Liver (tissue), 8 donors: ENCODE measurements at regions not wholly inside any gene's neighbourhood (a gene's known extent, or its start where the extent isn't known, plus 50 kb on each side); places are given as distances from the start of the nearest gene placed in this dataset.

Source experiments
- DNase-seq: peaks from one replicate; pipeline ENCODE4 v3.0.0-alpha.2; 2017; ENCODE audit warnings: low spot score
- H3K27ac ChIP-seq, 2 donors: one replicate each; pipeline ENCODE4 v1.7.0; 2013; ENCODE audit warnings: inconsistent platforms in 2 of 2, low read length in 2 of 2, control low read depth in 1 of 2, low read depth in 1 of 2, mild to moderate bottlenecking in 1 of 2
- H3K27me3 ChIP-seq, 4 donors: one replicate each; pipeline versions ENCODE4 v1.6.1 to v1.7.0; 2013; ENCODE audit warnings: low read length in 3 of 4, inconsistent platforms in 1 of 4, mild to moderate bottlenecking in 1 of 4, moderate library complexity in 1 of 4; ENCODE audit not compliant: control insufficient read depth in 4 of 4, insufficient read depth in 4 of 4
- H3K36me3 ChIP-seq, 4 donors: one replicate each; pipeline versions ENCODE4 v1.6.1 to v1.7.0; 2013; ENCODE audit warnings: low read length in 3 of 4, mild to moderate bottlenecking in 3 of 4, low read depth in 1 of 4, moderate library complexity in 1 of 4; ENCODE audit not compliant: control insufficient read depth in 4 of 4, insufficient read depth in 3 of 4
- H3K4me1 ChIP-seq, 4 donors: one replicate each; pipeline versions ENCODE4 v1.6.1 to v1.7.0; 2013; ENCODE audit warnings: low read length in 3 of 4, mild to moderate bottlenecking in 3 of 4, moderate library complexity in 1 of 4; ENCODE audit not compliant: control insufficient read depth in 4 of 4, insufficient read depth in 4 of 4
- H3K4me3 ChIP-seq, 3 donors: one replicate each; pipeline versions ENCODE4 v1.6.1 to v1.7.0; 2013; ENCODE audit warnings: low read length in 3 of 3, control low read depth in 1 of 3, low read depth in 1 of 3, mild to moderate bottlenecking in 1 of 3
- H3K9ac ChIP-seq, 2 donors: one replicate each; pipeline ENCODE4 v1.7.0; 2013; ENCODE audit warnings: low read length in 2 of 2, mild to moderate bottlenecking in 2 of 2, moderate library complexity in 2 of 2, control low read depth in 1 of 2, low read depth in 1 of 2
- H3K9me3 ChIP-seq, 4 donors: one replicate each; pipeline versions ENCODE4 v1.6.1 to v1.7.0; 2013; ENCODE audit warnings: low read length in 3 of 4; ENCODE audit not compliant: control insufficient read depth in 4 of 4
- ATF3 ChIP-seq: IDR thresholded peaks from 2 replicates; pipeline ENCODE4 v1.6.1; 2016; ENCODE audit warnings: antibody characterized with exemption
- CTCF ChIP-seq: fragments of 150-350 bp; IDR thresholded peaks from 2 replicates; pipeline ENCODE4 v1.5.1; 2017; ENCODE audit warnings: improper control_type of control experiment, low read depth, low read length; ENCODE audit not compliant: missing input control
- EGR1 ChIP-seq, 2 donors: IDR thresholded peaks; 2 replicates each; pipeline ENCODE4 v1.6.1; 2016 to 2018; ENCODE audit warnings: antibody characterized with exemption in 2 of 2, low read depth in 2 of 2
- FOXA1 ChIP-seq: IDR thresholded peaks from 2 replicates; pipeline ENCODE4 v1.6.1; 2016; ENCODE audit warnings: antibody characterized with exemption
- FOXA2 ChIP-seq: IDR thresholded peaks from 2 replicates; pipeline ENCODE4 v1.6.1; 2016; ENCODE audit warnings: antibody characterized with exemption
- GABPA ChIP-seq, 2 donors: IDR thresholded peaks in 1 of 2; conservative IDR thresholded peaks in 1 of 2; 2 replicates each; pipeline ENCODE4 v1.6.1; 2016; ENCODE audit warnings: antibody characterized with exemption in 2 of 2, mild to moderate bottlenecking in 1 of 2, moderate library complexity in 1 of 2
- HNF4A ChIP-seq, 2 donors: conservative IDR thresholded peaks; 2 replicates each; pipeline ENCODE4 v1.6.1; 2016; ENCODE audit warnings: antibody characterized with exemption in 2 of 2, mild to moderate bottlenecking in 2 of 2
- HNF4G ChIP-seq: IDR thresholded peaks from 2 replicates; pipeline ENCODE4 v1.6.1; 2016; ENCODE audit warnings: antibody characterized with exemption
- JUND ChIP-seq, 2 donors: IDR thresholded peaks; 2 replicates each; pipeline ENCODE4 v1.6.1; 2016; ENCODE audit warnings: antibody characterized with exemption in 2 of 2
- NR2F2 ChIP-seq: IDR thresholded peaks from 2 replicates; pipeline ENCODE4 v1.6.1; 2016; ENCODE audit warnings: antibody characterized with exemption
- RAD21 ChIP-seq, 2 donors: IDR thresholded peaks; 2 replicates each; pipeline ENCODE4 v1.6.1; 2016; ENCODE audit warnings: antibody characterized with exemption in 2 of 2, mild to moderate bottlenecking in 2 of 2
- REST ChIP-seq: IDR thresholded peaks from 2 replicates; pipeline ENCODE4 v1.6.1; 2016; ENCODE audit warnings: antibody characterized with exemption, mild to moderate bottlenecking
- RXRA ChIP-seq, 2 donors: IDR thresholded peaks; 2 replicates each; pipeline ENCODE4 v1.6.1; 2017 to 2018; ENCODE audit warnings: antibody characterized with exemption in 2 of 2, mild to moderate bottlenecking in 1 of 2
- SP1 ChIP-seq: IDR thresholded peaks from 2 replicates; pipeline ENCODE4 v1.6.1; 2018; ENCODE audit warnings: antibody characterized with exemption, mild to moderate bottlenecking
- YY1 ChIP-seq: IDR thresholded peaks from 2 replicates; pipeline ENCODE4 v1.6.1; 2016; ENCODE audit warnings: antibody characterized with exemption, mild to moderate bottlenecking
- WGBS: extraction: QIAGEN DNeasy Blood & Tissue Kit; methylation state at CpG from one replicate; pipeline ENCODE4 v1.1.7; 2013; 5-methylcytosine and 5-hydroxymethylcytosine counted together
- TF ChIP-seq, protein P1 (sequence below): IDR thresholded peaks from 2 replicates; pipeline ENCODE4 v1.6.1; 2016; ENCODE audit warnings: antibody characterized with exemption
- TF ChIP-seq, protein P2 (sequence below): IDR thresholded peaks from 2 replicates; pipeline ENCODE4 v1.6.1; 2016; ENCODE audit warnings: antibody characterized with exemption
- donor health status: healthy.
- donor health status: healthy.
- donor health status: healthy.
- donor health status: healthy.
- donor health status: healthy.

DNA sequence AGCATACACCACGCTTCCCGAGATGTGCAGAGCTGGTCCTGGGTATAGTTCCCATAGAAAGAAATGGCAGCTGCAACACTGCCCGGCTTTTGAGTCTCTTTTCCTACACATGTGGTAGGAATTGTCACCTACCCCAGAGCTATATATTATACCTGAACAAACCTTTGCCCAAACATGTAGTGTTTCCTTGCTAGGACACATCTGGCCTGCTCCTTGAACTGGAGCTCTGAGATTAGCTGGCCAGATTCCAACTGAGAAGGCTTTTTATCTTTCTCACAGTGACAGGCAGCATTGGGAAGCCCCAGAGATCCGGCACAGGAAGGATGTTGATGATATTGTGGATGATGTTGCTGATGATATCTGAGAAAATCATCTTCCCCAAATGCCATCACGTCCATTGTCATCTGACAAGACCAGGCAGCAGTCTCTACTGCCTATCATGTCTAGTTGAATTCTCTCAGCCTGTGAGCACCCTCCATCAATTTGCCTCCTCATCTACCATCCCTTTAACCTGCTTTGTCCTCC, 115.0 kb upstream of the SMYD2 start:
- Histone ChIP-seq H3K36me3 (no peaks in the 10 kb centered on the region), H3K4me1 (no peaks in the 10 kb centered on the region), H3K27me3 (no peaks in the 10 kb centered on the region), H3K27ac (no peak overlapping the region), H3K4me3 (no peak overlapping the region), H3K9ac (no peak overlapping the region), H3K9me3 (no peaks in the 10 kb centered on the region)
- no peak for TF ChIP-seq HNF4G
- TF ChIP-seq EGR1 (IDR thresholded peaks at IDR 0.05; ENCODE audit: low read depth in 2 of 2) = no peak
- no peak for TF ChIP-seq REST
- no peak for TF ChIP-seq GABPA (IDR thresholded peaks at IDR 0.05 in 1 of 2, conservative IDR thresholded peaks at IDR 0.05 in 1 of 2)
- no peak for TF ChIP-seq SP1
- TF ChIP-seq RAD21 (IDR thresholded peaks at IDR 0.05) = no peak
- no peak for TF ChIP-seq CTCF
- no peak for TF ChIP-seq JUND (IDR thresholded peaks at IDR 0.05)
- no peak for TF ChIP-seq RXRA (IDR thresholded peaks at IDR 0.05)
- WGBS = 84% methylated on average over 5 of the region's 5 CpGs
- DNase-seq = no peak

DNA sequence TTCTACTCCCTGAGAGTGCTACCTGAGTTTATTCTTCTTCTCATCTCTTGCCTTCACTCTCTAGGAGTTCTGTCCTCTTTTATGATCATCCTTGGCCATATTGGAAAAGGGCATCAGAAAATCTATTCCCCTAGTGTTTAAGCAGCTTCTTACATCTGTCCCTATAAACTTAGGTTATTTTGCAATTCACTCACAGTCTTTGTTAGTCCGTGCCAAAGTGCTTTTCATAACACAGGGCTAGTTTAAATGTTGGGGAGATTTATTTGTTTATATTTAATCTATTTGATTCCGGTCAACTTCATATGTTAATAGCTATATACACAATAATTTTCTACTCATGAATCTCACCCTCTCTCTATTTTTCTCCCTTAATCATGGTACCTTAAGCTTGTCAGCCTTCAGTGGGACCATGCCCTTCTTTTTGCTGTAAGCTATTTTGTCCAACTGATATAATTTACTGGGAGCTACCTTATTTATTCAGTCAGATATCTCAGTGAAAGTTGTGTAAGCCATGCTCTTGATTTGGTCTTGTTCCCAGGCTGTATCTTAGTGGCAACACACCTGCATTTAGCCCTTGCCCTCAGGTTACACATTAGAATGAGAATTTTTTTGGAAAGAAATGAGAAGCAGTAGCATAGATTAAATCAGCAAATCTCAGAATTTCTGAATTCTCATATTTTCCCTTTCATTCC, 106.3 kb upstream of the SMYD2 start:
- H3K27ac ChIP-seq = peak overlapping the region in 1 of 2 donors; percentile 44
- DNase-seq = no peak
- 14% methylated on average over 2 of the region's 2 CpGs for WGBS
- no peak for TF ChIP-seq CTCF
- peak; percentile 41 for TF ChIP-seq SP1
- TF ChIP-seq, protein P1, sequence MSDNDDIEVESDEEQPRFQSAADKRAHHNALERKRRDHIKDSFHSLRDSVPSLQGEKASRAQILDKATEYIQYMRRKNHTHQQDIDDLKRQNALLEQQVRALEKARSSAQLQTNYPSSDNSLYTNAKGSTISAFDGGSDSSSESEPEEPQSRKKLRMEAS = no peak
- no peak for TF ChIP-seq REST
- no peak for TF ChIP-seq EGR1 (IDR thresholded peaks at IDR 0.05; ENCODE audit: low read depth in 2 of 2)
- peak; percentile 43 for TF ChIP-seq FOXA1
- TF ChIP-seq YY1 = peak; percentile 38
- peak; percentile 65 for TF ChIP-seq FOXA2
- TF ChIP-seq HNF4A (conservative IDR thresholded peaks at IDR 0.05) = peak; percentile 61 to 66
- no peak for TF ChIP-seq NR2F2
- TF ChIP-seq JUND (IDR thresholded peaks at IDR 0.05) = peak; percentile 26 to 33
- TF ChIP-seq, protein P2, sequence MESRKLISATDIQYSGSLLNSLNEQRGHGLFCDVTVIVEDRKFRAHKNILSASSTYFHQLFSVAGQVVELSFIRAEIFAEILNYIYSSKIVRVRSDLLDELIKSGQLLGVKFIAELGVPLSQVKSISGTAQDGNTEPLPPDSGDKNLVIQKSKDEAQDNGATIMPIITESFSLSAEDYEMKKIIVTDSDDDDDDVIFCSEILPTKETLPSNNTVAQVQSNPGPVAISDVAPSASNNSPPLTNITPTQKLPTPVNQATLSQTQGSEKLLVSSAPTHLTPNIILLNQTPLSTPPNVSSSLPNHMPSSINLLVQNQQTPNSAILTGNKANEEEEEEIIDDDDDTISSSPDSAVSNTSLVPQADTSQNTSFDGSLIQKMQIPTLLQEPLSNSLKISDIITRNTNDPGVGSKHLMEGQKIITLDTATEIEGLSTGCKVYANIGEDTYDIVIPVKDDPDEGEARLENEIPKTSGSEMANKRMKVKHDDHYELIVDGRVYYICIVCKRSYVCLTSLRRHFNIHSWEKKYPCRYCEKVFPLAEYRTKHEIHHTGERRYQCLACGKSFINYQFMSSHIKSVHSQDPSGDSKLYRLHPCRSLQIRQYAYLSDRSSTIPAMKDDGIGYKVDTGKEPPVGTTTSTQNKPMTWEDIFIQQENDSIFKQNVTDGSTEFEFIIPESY = no peak
- no peak for TF ChIP-seq ATF3
- no peak for TF ChIP-seq HNF4G
- peak; percentile 41 to 53 for TF ChIP-seq RXRA (IDR thresholded peaks at IDR 0.05)

More for the DNA sequence above, 106.3 kb upstream of the SMYD2 start:
- Histone ChIP-seq H3K4me3 (no peak overlapping the region), H3K36me3 (no peaks in the 10 kb centered on the region), H3K9ac (no peak overlapping the region), H3K27me3 (no peaks in the 10 kb centered on the region), H3K9me3 (no peaks in the 10 kb centered on the region), H3K4me1 (peaks cover 0 to 24% (median 18%) of the 10 kb centered on the region in 4 donors)
